HG02571 (cell line): ENCODE measurements at regions not wholly inside any gene's neighbourhood (a gene's known extent, or its start where the extent isn't known, plus 50 kb on each side); places are given as distances from the start of the nearest gene placed in this dataset.

ENCODE experiments used
- ATAC-seq: cut with Tn5 transposase; IDR thresholded peaks from one replicate; pipeline ENCODE4 v1.9.1; 2021; ENCODE audit warnings: mild to moderate bottlenecking, moderate library complexity; ENCODE audit not compliant: unreplicated experiment

DNA sequence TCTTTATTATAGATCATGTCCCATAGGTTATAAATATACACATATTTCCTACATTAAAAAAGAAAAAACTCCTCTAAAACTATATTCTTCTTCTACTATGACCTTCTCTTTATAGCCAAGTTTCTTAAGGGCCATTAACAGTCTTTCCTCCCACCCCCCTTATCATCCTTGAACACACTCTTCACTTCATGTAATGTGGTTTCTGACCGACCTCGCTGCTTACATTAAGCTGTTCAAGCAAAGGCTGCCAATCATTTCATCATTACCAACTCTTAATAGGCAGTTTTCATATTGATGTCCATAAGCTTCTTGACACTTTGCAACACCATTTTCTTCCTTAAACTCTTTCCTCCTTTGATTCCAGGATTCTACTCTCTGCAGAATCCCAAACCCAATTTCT lies 283.0 kb upstream of the PCSK5 start:
- no peak for ATAC-seq

DNA sequence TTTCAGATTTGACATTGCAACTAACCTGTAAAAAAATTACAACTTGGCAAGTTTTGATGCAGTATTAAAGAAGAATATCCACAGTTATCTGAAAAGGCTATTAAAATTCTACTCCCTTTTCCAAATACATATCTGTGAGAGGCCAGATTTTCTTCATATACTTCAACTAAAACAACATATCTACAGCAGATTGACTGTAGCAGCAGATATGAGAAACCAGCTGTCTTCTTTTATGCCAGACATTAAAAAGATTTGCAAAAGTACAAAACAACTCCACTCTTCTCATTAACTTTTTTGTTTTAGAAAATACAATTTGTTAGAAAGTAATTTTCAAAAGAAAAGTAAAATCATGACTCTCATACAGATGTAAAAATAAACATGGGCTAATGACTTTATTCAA lies 281.1 kb upstream of the PCSK5 start:
- ATAC-seq, result no peak

DNA sequence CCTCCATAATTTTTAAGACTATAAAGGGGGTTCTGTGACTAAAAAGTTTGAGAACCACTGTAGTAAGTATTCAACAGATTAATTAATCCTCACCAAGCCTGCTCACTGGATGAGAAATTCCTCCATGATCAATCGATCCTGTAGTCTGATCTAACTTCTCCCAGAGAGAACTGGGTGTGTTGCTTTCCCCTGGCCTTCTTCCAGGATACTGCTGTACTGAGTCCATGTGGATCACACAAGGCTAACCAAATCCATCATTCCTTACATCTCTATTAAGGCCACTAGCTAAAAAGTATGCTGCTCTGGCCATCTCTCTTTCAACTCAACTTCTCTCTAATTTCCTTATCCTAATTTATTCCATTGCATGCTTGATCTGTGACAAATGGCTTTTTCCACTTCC lies 280.2 kb upstream of the PCSK5 start:
- no peak for ATAC-seq

DNA sequence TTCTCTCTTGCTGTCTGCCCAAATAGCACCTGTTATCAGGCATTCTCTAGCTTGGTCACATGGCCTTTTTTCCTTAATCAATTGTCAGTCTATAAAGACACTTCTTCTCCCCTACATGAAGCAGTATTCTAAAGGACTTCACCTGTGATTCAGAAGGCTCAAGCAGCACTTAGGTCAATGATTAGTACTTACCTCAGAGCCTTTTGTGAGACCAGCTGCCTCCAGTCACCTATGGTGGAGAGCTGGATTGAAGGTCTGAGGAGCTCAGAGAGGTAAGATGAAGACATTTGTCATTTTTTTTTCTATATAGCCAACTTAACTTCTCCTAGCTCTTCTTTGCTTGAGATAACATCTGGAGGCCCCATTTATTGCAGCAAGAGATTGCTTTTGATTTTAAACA lies 278.3 kb upstream of the PCSK5 start:
- ATAC-seq, result no peak

- ATAC-seq, result no peak
Observed at GRCh38 chr9:75612754-75613153, 277.7 kb upstream of the PCSK5 start.

GRCh38 chr9:75615284-75615683 lies 275.2 kb upstream of the PCSK5 start:
- no peak for ATAC-seq

DNA sequence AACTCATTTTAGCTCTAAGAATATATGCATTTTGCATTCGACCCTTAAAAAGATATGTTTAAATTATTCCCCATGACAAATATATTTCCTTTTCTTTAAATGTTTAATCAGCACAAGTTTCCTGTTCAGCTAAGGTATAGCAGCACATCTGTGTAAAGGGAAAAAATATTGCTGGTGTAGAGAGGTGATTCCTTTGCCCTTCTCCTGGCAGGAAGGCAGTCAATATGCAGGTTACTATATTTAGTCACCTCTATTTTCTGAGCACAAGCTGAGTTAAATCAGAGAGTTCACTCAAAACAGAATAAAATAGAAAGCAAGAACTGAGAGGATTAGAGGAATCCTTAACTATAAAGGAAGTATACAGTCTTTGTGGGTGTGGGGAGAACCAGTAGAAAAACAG lies 274.4 kb upstream of the PCSK5 start:
- no peak for ATAC-seq

DNA sequence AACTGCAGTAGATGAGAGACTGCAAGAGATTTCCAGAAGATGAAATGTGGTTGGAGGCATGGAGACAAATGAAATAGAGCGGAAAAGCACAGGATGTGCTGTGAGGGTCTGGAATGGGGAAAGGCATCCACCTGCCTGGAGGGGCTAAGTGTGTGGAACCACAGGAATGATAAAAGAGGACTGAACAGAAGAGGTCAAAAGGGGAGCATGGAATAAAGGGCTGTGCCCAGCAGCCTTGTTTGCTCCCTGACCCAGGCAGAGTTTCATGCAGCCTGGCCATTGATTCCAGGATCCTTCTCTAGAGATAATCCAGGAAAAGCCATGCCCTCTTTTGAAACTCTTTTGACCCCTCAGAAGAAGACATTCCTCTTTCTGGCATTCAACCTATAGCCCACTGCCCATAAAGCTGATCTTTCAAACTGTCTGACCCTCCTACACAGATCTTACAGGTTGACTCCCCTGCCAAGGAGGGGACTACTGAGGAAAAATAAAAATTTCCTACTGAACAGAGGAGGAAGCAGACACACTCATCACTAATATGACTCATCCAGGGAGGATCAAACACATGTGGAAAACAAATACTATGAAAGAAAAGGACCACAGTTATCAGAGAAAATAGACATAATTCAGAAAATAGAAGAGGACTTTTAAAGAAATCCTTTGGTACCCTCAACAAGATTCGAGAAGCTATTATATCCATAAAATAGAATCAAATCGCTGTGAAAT lies 273.5 kb upstream of the PCSK5 start:
- no peak for ATAC-seq

- ATAC-seq, result no peak
Observed at GRCh38 chr9:75623462-75623861, 267.0 kb upstream of the PCSK5 start.

GRCh38 chr9:75624998-75625397 lies 265.5 kb upstream of the PCSK5 start:
- no peak for ATAC-seq

DNA sequence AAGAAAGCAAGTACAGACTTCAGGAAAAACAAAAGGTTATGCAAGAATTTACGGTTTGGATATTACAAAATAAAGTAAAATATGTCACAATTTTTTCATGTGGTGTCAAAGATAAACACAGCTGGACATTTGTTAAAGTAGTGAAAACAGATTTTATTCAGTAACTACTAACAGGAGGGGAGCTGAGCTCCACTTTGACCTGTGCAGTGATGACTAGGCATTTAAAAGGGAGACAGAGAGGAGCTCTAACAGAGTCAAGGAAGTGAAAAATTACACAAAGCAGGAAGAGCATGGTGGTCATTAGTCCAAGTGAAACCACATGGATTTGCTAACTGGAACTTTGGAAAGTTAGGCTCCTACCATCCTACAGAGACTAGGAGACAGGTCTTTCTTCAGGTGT lies 263.6 kb upstream of the PCSK5 start:
- no peak for ATAC-seq

GRCh38 chr9:75628952-75629351 lies 261.5 kb upstream of the PCSK5 start:
- ATAC-seq, result no peak

- ATAC-seq, result no peak
Observed at GRCh38 chr9:75633451-75634057, 256.9 kb upstream of the PCSK5 start.

DNA sequence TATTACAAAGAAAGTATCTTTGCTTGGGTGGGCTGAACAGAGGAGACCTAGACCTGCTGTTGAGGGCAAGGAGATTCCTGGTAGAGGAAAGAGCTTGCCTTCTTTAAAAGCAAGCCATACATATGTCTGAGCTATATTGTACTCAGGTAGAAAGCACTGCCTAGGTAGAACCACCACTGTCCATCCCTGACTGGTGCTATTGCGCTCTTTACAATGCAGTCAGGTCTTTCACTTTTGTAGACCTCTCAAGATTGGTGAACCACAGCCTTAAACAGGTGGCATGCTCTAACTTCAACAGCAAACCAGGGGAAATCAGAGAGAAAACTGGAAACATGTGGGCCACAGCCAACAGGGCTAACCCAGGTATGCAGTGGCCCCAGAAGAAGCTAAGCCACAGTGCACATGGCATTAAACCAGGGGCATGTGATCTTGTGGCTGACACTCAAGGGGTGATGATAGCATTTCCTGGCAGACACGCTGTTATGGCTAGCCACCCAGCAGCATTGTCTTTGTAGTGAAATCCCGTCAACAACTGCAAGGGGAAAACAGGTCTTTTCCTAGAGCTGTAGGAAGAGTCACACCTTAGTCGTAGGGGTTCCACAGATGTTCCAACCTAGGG lies 253.9 kb upstream of the PCSK5 start:
- ATAC-seq, result no peak

DNA sequence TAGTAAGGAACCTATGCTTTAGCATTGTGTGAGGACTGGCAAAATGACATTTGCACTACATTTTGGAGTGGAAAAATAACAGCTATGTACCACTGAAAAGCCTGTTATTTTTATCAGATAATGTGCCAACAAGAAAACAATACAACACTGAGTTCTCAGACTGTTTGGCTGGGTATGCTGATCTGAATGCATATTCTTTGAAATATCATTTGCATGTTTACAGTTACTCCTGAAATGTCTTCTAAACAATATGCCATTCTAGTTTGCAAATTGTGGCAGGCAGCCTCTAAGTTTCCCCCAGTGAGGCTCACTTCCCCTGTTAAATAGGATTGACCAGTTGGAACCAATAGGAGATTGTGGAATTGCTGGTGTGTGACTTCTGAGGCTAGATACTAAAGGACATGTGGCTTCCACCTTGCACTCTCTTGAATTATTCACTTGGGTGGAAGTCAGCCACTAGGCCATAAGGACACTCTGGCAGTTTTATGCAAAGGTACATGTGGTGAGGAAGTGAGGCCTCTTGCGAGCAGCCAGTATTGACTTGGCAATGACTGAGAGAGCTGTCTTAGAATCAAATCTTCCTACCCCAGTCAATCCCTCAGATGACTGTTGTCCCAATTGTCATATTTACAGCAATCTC lies 250.4 kb upstream of the PCSK5 start:
- no peak for ATAC-seq

DNA sequence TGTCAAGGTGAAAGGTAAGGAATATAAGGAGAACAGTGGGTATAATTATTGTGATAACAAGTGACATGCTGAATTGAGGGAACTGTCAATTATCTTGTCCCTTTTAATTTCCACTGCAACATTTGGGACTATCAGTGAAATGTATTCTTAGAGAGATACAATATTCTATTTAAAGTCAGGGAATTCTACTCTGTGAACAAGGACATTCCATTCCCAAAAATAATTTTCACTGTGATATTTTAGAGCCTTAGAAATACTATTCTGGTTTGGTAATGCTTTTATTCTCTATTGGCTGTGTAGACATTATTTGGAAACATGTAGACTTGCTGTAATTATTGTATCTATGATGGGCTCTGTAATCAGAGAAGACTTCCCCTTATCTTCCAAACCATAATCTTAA lies 248.0 kb upstream of the PCSK5 start:
- no peak for ATAC-seq

DNA sequence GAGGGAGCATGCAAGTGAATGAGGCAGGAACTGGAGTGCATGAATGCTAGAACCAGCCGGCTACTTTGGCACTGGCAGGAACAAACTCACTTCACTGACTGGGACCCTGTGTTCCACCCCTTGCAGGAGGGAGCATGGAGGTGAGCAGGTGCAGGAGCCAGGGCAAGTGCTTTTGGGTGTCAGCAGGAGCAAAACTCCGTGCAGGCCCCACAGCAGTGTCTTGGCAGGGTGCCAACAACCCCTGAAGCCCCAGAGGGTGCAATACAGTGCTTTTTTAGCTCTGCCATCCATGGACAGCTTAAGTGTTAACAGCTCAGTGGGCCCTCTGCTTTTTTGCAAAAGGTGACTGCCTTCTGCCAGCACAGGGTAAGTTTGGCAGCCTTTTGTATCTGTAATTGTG lies 245.8 kb upstream of the PCSK5 start:
- ATAC-seq, result no peak

DNA sequence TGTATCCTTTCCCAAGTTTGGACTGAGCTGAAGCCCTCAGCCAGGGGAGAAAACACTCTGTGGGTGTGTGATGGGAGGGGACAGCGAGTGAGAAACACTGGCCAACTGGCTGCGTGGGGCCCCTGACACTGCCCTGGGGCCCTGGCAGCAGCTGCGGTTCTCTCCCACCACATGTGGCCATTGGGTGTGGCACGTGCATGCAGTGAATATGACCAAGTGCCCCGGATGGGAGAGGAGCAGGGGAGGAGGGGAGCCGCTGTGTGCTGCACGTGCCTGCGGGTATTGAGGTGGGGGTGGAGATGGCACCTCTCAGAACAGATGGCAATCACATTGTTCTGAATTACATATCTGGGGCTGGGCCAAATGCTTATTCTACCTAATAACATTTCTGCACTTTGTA lies 242.4 kb upstream of the PCSK5 start:
- no peak for ATAC-seq

GRCh38 chr9:75649060-75649459 lies 241.4 kb upstream of the PCSK5 start:
- no peak for ATAC-seq

GRCh38 chr9:75651709-75652108 lies 238.8 kb upstream of the PCSK5 start:
- no peak for ATAC-seq

DNA sequence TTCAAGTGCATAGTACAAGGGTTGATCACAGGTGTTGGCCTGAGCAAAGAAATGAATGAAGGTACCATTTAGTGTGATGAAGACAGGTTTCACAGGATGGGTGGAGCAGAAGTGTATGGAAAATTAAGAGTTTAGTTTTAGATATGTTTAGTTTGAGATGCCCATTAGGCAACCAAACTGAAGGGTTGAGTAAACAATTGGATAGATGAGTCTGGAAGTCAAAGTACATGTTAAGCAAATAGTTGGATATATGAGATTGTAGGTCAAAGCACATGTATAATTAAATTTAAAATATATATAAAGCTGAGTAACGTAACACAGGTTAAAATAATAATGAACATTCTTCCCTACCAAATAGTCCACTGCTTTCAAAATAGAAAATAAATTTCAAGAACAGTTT lies 237.1 kb upstream of the PCSK5 start:
- ATAC-seq, result no peak

- no peak for ATAC-seq
Observed at GRCh38 chr9:75653750-75654149, 236.7 kb upstream of the PCSK5 start.
